Adrenal gland (tissue), 9 donors: ENCODE measurements at regions not wholly inside any gene's neighbourhood (a gene's known extent, or its start where the extent isn't known, plus 50 kb on each side); places are given as distances from the start of the nearest gene placed in this dataset.

Experiments used
- DNase-seq, 7 donors: peaks; one replicate each; pipeline ENCODE4 v3.0.0-alpha.2; 2019 to 2020
- H3K27ac ChIP-seq, 5 donors: fragments of 200-600 bp; sonication (generic) in 4 of 5; 1 replicate in 3 of 5; 2 replicates in 2 of 5; pipeline versions ENCODE4 v1.5.1 to v1.8.0; 2016 to 2020; ENCODE audit warnings: mild to moderate bottlenecking in 1 of 5
- H3K27me3 ChIP-seq: fragments of 200-600 bp; 2 replicates; pipeline ENCODE4 v1.8.0; 2021
- H3K36me3 ChIP-seq, 2 donors: fragments of 200-600 bp; replicated peaks in 1 of 2; 1 replicate in 1 of 2; 2 replicates in 1 of 2; pipeline versions ENCODE4 v1.5.1 to v1.8.0; 2018 to 2022
- H3K4me1 ChIP-seq, 2 donors: fragments of 200-600 bp; replicated peaks in 1 of 2; 1 replicate in 1 of 2; 2 replicates in 1 of 2; pipeline versions ENCODE4 v1.5.1 to v1.8.0; 2018 to 2021
- H3K4me3 ChIP-seq, 4 donors: fragments of 200-600 bp; sonication (generic) in 3 of 4; one replicate each; pipeline ENCODE4 v1.5.1; 2016 to 2018
- H3K9me3 ChIP-seq, 3 donors: fragments of 200-600 bp; sonication (generic) in 1 of 3; replicated peaks in 1 of 3; 1 replicate in 2 of 3; 2 replicates in 1 of 3; pipeline versions ENCODE4 v1.5.1 to v1.8.0; 2016 to 2021
- CTCF ChIP-seq, 6 experiments: fragments of 450-650 bp in 4 of 6; fragments of 200-600 bp in 2 of 6; sonication (generic) in 1 of 6; IDR thresholded peaks; 1 replicate in 5 of 6; 2 replicates in 1 of 6; pipeline versions ENCODE4 v1.5.1 to v1.8.0; 2016 to 2021; ENCODE audit warnings: antibody characterized with exemption in 6 of 6, mild to moderate bottlenecking in 2 of 6, moderate library complexity in 1 of 6
- POLR2A ChIP-seq, 2 donors: fragments of 450-650 bp; IDR thresholded peaks; one replicate each; pipeline ENCODE4 v1.6.1; 2017; ENCODE audit warnings: antibody characterized with exemption in 2 of 2, mild to moderate bottlenecking in 2 of 2, moderate library complexity in 1 of 2
- WGBS, 4 donors: extraction: QIAGEN DNeasy Blood & Tissue Kit in 2 of 4; methylation state at CpG; one replicate each; pipeline versions ENCODE4 v1.1.5 to v1.1.7; 2013 to 2017; 5-methylcytosine and 5-hydroxymethylcytosine counted together
- intact Hi-C, 2 donors: fragments of 100-400 bp; cut with DNase I; formaldehyde crosslinking; loops; one replicate each; pipeline versions ENCODE4 v1.14.1 to v1.15.0; 2022 to 2023
- donor health status: healthy with polysubstance abuse.
- donor health status: Bipolar disorder and iron deficiency.
- donor health status: DM: yes; HTN: yes; CAD: no.
- donor health status: DM: no; HTN: no; CAD: no.
- donor health status: DM: no; HTN: no; CAD: no.

GRCh38 chr13:110788778-110789177 is 75.3 kb downstream of the ING1 start:
- 88 to 90% (median 89%) methylated on average over 14 of the region's 14 CpGs for WGBS, 4 donors
- Histone ChIP-seq H3K27ac (no peak overlapping the region), H3K4me3 (no peak overlapping the region), H3K27me3 (no peaks in the 10 kb centered on the region), H3K4me1 (no peaks in the 10 kb centered on the region), H3K9me3 (peaks cover 0 to 9% (median 6%) of the 10 kb centered on the region in 3 donors), H3K36me3 (no peaks in the 10 kb centered on the region)
- intact Hi-C loops = no loop called here
- DNase-seq = no peak
- TF ChIP-seq POLR2A (IDR thresholded peaks at IDR 0.05) (no peak), CTCF (IDR thresholded peaks at IDR 0.05) (no peak)

GRCh38 chr13:110789871-110790270 is 76.4 kb downstream of the ING1 start:
- no peak for DNase-seq
- H3K27ac ChIP-seq = no peak overlapping the region
- intact Hi-C loops = no loop called here
- TF ChIP-seq CTCF (IDR thresholded peaks at IDR 0.05) (no peak), POLR2A (IDR thresholded peaks at IDR 0.05) (no peak)
- no peak overlapping the region for H3K4me3 ChIP-seq
- 89 to 93% (median 91%) methylated on average over 2 of the region's 2 CpGs for WGBS, 4 donors
- no peaks in the 10 kb centered on the region for H3K4me1 ChIP-seq
- H3K36me3 ChIP-seq = no peaks in the 10 kb centered on the region
- H3K9me3 ChIP-seq = peaks cover 0 to 9% (median 6%) of the 10 kb centered on the region in 3 donors
- H3K27me3 ChIP-seq = no peaks in the 10 kb centered on the region

- WGBS, 4 donors = 85 to 93% (median 90%) methylated on average over 3 of the region's 3 CpGs
- no peaks in the 10 kb centered on the region for H3K36me3 ChIP-seq
- peaks cover 0 to 9% (median 6%) of the 10 kb centered on the region in 3 donors for H3K9me3 ChIP-seq
- no peak for DNase-seq
- intact Hi-C loops = no loop called here
- H3K4me1 ChIP-seq = no peaks in the 10 kb centered on the region
- no peak overlapping the region for H3K4me3 ChIP-seq
- no peak for TF ChIP-seq POLR2A (IDR thresholded peaks at IDR 0.05)
- TF ChIP-seq CTCF (IDR thresholded peaks at IDR 0.05) = no peak
- no peaks in the 10 kb centered on the region for H3K27me3 ChIP-seq
- H3K27ac ChIP-seq = no peak overlapping the region
Observed at GRCh38 chr13:110790371-110790770, 76.9 kb downstream of the ING1 start.

- TF ChIP-seq CTCF (IDR thresholded peaks at IDR 0.05) (no peak), POLR2A (IDR thresholded peaks at IDR 0.05) (no peak)
- Histone ChIP-seq H3K27ac (no peak overlapping the region), H3K27me3 (no peaks in the 10 kb centered on the region), H3K4me1 (no peaks in the 10 kb centered on the region), H3K36me3 (no peaks in the 10 kb centered on the region), H3K4me3 (no peak overlapping the region), H3K9me3 (peaks cover 0 to 9% (median 6%) of the 10 kb centered on the region in 3 donors)
- 67 to 91% (median 77%) methylated on average over 3 to 7 of the region's 7 CpGs for WGBS, 4 donors
- intact Hi-C loops = no loop called here
- DNase-seq = no peak
Observed at GRCh38 chr13:110794209-110794608, 80.7 kb downstream of the ING1 start.
